ENCODE measurements at regions not wholly inside any gene's neighbourhood (a gene's known extent, or its start where the extent isn't known, plus 50 kb on each side); places are given as distances from the start of the nearest gene placed in this dataset.

GRCh38 chr7:131094685-131095084, 233.0 kb upstream of the MKLN1 start:
- TF ChIP-seq CTCF (IDR thresholded peaks at IDR 0.05) = no peak
- no peak for TF ChIP-seq POLR2A (IDR thresholded peaks at IDR 0.05)

Measured in Peyer's patch (tissue), 4 donors.